AG04449 (cell line): ENCODE measurements at regions not wholly inside any gene's neighbourhood (a gene's known extent, or its start where the extent isn't known, plus 50 kb on each side); places are given as distances from the start of the nearest gene placed in this dataset.

Experiments
- CTCF ChIA-PET: fragments of 350-600 bp; formaldehyde crosslinking; extraction: SDS; loops from one replicate; lab custom pipeline; 2021; ENCODE audit warnings: antibody characterized with exemption; lab: Yijun Ruan, JAX
- POLR2A ChIA-PET: fragments of 400-600, 350-600 bp; formaldehyde crosslinking; extraction: SDS; loops from one replicate; lab custom pipeline; 2020; ENCODE audit warnings: antibody characterized with exemption, inconsistent platforms; lab: Yijun Ruan, JAX
- DNase-seq: peaks from one replicate; pipeline ENCODE4 v3.0.0-alpha.2; 2010; ENCODE audit warnings: low read depth, low spot score
- H3K4me3 ChIP-seq: 2 replicates; pipeline ENCODE4 v1.5.1; 2011; ENCODE audit warnings: low read depth, mild to moderate bottlenecking, control low read depth, low read length
- CTCF ChIP-seq: IDR thresholded peaks from one replicate; pipeline ENCODE4 v1.5.1; 2011; ENCODE audit warnings: mild to moderate bottlenecking, moderate library complexity, low read length, control low read depth, inconsistent platforms; ENCODE audit not compliant: insufficient read depth; ENCODE audit errors: missing control alignments

DNA sequence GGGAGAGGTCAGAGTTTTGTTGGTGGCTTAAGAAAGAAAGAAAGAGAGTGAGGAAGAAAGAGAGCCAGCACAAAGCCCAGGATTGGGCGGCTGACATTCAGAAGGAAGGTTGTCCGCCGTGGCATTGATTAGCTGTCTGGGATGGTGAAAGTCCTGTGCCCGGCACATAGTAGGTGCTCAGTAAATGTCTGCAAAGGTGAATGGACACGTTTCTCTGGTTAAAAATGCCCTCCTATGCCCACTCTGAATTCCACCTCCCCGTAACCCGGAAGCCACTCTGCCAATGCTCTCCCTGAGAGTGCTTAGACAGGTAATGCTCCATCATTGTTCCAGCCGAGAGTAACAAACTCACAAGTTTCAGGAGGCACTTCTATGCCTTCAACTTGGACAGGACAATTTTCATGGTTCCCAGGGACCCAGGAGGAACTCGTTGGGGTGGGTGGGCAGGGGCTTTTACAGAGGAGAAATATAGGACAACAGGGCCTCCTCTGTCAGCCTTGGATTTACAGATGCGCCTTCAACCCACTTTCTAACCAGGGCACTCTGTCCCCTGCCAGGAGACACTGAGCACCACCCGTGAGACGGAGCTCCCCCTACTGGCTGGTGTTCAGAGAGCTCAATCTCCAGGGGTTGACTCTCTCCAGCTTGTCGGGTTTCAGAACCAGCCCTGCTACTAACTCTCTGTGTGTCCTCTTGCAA lies 411.5 kb upstream of the ZMIZ1 start:
- DNase-seq, result no peak
- peak; percentile 84 for TF ChIP-seq CTCF
- H3K4me3 ChIP-seq, result no peak overlapping the region
- ChIA-PET POLR2A (no interaction called here), CTCF (interaction anchor here (0.5 to 6.9 kb wide), 16 partner anchors 10 to 458 kb away, joined by 3 to 74 read pairs (median 4); no protein-coding TSS in a partner anchor)

- DNase-seq, result no peak
- H3K4me3 ChIP-seq, result no peak overlapping the region
- CTCF ChIA-PET, result interaction anchor here (0.5 to 6.9 kb wide), 14 partner anchors 10 to 458 kb away, joined by 3 to 74 read pairs (median 4); no protein-coding TSS in a partner anchor
- TF ChIP-seq CTCF, result no peak
- POLR2A ChIA-PET, result no interaction called here
Observed at GRCh38 chr10:78657862-78658165, 411.0 kb upstream of the ZMIZ1 start.

DNA sequence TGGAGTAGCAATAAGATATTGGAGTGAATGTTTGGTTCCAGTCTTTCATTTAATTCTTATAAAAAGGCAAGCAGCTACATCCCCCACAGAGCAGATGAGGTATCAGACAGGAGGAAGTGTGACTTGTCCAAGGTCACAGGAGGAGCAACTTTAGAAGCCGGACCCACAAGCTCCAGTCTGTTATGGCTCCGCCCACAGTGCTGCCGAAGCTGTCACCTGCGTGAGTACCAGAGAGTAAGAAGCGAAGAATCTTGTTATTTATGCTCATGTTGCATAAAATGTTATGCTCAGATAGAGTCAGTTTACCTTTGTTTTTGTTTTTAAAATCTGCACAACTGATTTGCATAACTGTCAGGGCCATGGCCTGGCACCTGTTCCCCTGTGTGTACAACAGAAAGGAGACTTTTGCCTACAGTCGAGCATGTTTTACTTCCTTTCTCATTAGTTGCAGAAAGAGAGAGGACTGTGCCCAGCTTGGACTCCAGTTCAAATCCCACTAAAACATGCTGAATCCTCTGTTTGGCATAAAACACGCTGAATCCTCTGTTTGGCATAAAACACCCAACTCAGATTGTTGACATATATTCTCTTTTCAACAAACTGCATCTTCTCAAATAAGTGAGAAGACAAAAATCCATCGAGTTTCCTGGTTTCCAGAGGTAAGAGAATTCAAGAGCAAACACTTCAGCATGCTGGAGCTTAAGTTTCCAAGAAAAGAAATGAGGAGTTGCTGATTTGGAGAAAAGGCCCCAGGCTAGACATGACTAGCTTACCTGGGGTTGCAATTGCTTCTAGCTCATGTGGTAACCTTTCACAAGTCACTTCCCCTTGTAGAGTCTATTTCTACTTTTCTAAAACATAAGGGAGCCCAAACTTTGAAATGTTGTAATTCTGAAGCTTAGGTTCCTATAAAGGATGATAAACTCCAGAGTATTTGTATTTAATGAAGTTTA lies 409.8 kb upstream of the ZMIZ1 start:
- DNase-seq, result no peak
- POLR2A ChIA-PET, result no interaction called here

DNA sequence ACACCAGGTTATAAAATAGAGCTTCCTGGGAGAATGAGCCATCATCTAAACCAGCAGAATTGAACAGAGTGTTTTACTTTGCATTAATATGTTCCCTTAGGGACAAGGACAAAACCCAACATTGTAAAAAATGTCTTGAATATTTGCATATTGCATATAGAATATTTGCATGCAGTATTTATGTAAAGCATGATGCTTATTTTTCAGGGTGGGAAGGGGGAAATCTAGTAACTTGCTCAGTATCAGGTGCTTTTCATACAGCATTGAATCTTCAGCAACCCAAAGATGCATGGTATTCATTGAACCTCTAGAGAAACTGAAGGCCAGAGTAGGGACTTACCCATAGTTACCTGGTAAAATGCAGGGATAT lies 409.2 kb upstream of the ZMIZ1 start:
- no peak for TF ChIP-seq CTCF
- CTCF ChIA-PET, result interaction anchor here (0.6 to 6.9 kb wide), 6 partner anchors 11 to 353 kb away, joined by 3 to 74 read pairs (median 9); no protein-coding TSS in a partner anchor
- POLR2A ChIA-PET, result no interaction called here
- DNase-seq, result no peak
- H3K4me3 ChIP-seq, result no peak overlapping the region

More for the DNA sequence above, 409.8 kb upstream of the ZMIZ1 start:
- CTCF ChIA-PET, result interaction anchor here (0.6 to 6.9 kb wide), 12 partner anchors 11 to 537 kb away, joined by 3 to 74 read pairs (median 6); no protein-coding TSS in a partner anchor
- TF ChIP-seq CTCF, result no peak
- no peak overlapping the region for H3K4me3 ChIP-seq

- DNase-seq, result no peak
- TF ChIP-seq CTCF, result no peak
- H3K4me3 ChIP-seq, result no peak overlapping the region
- CTCF ChIA-PET, result interaction anchor here (1.0 to 6.9 kb wide), 3 partner anchors 9 to 13 kb away, joined by 3 to 74 read pairs (median 54); no protein-coding TSS in a partner anchor
- POLR2A ChIA-PET, result no interaction called here
Observed at GRCh38 chr10:78660446-78661106, 408.2 kb upstream of the ZMIZ1 start.
